Superior temporal gyrus (tissue), 1 donor: ENCODE measurements at regions not wholly inside any gene's neighbourhood (a gene's known extent, or its start where the extent isn't known, plus 50 kb on each side); places are given as distances from the start of the nearest gene placed in this dataset.
"Not testable (repeated sequence)": the region's sequence is repeated elsewhere in the genome, so short reads cannot be mapped to it uniquely, and the experiment has no call there.

Experiments used
- DNase-seq: peaks from one replicate; pipeline ENCODE4 v3.0.0-alpha.2; 2016; ENCODE audit errors: extremely low spot score

- not testable (repeated sequence) for DNase-seq
Observed at GRCh38 chr2:17193433-17193890, 324.8 kb downstream of the RAD51AP2 start.

GRCh38 chr2:17191223-17191622 lies 327.0 kb downstream of the RAD51AP2 start:
- DNase-seq = no peak

- no peak for DNase-seq
Observed at GRCh38 chr2:17190527-17190926, 327.7 kb downstream of the RAD51AP2 start.

- no peak for DNase-seq
Observed at GRCh38 chr2:17188721-17189120, 329.5 kb downstream of the RAD51AP2 start.

DNA sequence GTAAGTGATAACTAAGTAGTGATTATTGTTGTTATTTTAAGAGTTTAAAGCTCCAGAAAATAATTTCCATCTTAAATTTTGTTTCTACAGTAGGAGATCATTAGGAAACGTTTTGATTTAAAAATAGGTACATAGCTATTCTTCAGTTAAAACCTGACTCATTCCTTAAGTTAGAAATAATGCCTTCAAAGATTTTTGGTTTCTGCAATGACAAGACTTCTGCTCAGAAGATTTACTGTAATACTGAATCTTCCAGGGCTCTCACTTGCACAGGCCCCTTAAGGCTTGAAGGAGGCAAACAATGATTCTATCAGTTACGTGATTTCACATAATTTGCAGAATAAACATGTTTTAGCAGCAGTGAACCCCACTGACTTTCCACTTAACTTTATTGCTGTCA lies 333.7 kb downstream of the RAD51AP2 start:
- DNase-seq = no peak

DNA sequence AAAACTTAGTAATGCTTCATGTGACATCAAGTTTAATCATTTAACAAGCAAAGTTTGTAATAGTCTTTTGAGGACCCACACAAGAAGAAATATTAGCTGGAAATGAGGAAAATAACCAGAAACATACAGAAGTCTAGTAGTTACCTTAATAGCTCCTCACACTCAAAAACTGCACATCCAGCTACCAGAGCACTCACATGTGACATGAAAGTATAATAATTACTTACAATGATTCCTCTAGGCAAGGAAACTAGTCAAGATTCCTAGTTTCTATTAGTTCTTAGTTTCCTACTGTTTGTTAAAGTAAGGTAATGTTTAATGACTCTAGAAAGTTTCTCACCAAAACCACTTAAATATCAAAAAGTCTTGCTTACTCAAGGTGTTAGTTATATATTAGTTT lies 335.8 kb downstream of the RAD51AP2 start:
- no peak for DNase-seq

DNA sequence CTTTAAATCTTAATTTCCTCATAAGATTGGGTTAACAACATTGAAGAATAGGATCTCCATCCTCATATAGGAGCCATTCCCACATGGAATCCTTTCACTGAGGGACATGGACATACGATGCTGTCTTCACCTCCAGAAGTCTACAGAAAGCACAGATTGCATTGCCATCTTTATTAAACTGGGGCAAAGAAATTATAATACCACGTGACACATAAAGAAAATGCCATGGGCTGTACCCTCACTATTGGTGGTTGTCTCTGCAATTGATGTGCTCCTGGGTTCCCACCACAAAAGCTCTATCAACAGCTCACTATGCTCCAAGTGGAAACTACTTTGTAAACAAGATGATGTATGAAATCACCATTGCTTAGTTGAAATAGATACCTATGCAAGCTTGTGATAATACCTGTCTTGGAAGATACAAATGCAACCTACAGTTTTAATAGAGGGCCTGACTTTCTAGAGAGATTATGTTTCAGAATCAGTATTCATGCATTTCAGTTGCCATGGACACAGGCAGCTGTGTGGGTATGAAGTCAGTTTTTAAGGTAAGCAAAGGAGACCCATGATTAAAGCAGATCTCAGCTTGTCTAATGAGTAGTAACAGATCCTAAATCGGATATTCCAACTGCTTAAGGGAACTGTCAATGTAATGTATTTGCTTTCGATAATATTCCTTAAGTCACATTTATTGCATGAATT lies 337.0 kb downstream of the RAD51AP2 start:
- no peak for DNase-seq

DNA sequence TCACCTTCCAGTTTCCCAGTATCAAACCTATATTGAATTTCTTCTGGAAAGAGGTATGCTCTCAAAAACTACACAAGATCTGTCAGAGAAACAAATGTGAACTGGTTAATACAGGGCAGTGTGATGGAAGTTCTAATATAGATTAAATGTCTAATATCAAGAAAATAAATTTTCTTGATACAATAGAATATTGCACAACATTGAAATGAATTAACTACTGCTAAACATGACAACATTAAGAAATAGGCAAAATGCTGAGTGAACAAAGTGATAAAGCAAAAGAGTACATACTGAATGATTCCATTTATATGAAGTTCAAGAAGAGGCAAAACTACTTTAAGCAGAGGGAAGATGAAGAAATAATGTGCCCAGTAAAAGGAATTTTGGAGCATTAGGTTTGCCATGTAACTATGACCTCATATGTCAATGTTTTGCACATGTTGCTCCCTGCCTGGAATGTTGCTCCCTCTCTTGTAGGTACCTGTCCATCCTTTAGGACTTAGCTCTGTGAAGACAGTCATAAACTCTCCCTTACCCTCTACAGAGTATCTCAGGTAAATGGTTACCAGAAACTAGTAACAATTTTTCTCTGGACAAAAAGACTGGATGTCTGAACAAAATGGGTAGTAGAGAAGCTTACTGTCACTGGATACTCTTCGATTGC lies 339.0 kb downstream of the RAD51AP2 start:
- DNase-seq = no peak

DNA sequence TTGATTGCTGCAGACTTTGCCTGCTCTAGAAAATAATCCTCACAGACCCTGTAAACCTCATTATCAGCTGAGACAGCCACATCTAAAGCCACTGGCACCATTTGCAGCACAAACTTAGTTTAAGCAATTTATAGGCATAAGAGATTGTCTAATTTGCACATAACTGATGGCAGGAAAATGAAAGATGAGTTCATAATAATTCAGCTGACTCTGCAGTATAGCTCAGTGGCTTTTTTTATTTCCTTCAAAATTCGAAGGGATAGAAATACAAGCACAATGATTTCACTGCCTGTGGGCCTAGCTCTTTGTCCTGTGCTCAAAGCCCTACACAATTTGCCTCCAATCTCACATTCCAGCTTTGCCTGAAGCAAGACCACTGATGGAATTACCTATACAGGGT lies 341.2 kb downstream of the RAD51AP2 start:
- DNase-seq = no peak

- DNase-seq = peak; percentile 66
Observed at GRCh38 chr2:17171446-17172049, 346.7 kb downstream of the RAD51AP2 start.

GRCh38 chr2:17166506-17166905 lies 351.7 kb downstream of the RAD51AP2 start:
- no peak for DNase-seq

- no peak for DNase-seq
Observed at GRCh38 chr2:17164550-17164949, 353.7 kb downstream of the RAD51AP2 start.

GRCh38 chr2:17163638-17164037 lies 354.6 kb downstream of the RAD51AP2 start:
- no peak for DNase-seq

GRCh38 chr2:17162713-17163112 lies 355.5 kb downstream of the RAD51AP2 start:
- no peak for DNase-seq

DNA sequence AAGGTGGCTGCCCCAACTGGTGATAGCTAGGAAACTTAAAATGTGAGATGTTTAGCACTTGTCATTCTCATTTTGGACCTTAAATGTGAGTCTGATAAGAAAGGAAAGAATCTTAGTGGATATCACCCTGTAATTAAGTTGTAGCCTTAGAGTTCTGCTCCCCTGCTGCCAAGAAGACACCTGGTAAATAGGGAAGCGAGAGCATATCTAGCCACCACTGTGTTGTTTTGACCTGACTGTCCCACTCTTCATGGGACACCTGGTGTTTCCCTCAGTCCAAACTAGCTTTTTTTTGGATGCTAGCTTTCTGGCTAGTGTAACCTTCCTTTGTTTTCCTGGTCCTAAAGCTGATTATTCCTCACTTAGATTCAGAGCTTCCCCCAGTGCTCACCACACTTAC lies 357.6 kb downstream of the RAD51AP2 start:
- no peak for DNase-seq

GRCh38 chr2:17156086-17156485 lies 362.2 kb downstream of the RAD51AP2 start:
- no peak for DNase-seq

GRCh38 chr2:17149945-17150344 lies 368.3 kb downstream of the RAD51AP2 start:
- no peak for DNase-seq

DNA sequence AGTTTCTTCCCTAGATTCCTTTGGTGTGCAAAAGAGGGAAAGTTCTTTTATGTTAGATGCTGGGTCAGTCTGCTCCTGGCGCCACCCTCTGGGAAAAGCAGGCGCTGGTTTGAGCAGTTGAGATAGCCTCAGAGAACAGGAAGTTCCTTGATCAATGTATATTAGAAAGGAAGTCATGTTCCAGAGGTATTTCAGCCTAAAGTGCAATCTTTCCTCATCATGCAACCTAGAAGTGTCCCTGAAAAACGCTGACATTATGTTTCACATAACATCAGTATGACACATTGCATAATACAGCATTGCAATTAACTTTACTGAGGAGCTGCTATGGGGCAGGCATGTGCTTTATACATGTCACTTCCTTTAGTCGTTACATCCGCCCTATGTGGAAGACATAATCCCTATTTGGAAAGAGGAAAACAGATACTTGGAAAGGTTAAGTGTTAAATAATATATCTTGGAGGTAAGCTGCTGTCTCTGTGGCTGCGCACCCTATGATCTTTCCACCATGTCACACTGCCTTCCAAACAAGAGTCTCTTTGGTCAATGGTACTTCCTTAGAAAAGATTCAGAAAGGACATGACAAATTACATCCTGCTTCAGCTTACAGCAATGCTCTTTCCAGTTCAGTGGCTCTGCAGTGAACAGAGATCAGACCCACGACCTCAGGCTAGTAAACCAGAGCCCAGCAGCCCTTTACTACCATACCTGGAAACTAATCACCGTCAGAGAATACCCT lies 369.7 kb downstream of the RAD51AP2 start:
- no peak for DNase-seq

DNA sequence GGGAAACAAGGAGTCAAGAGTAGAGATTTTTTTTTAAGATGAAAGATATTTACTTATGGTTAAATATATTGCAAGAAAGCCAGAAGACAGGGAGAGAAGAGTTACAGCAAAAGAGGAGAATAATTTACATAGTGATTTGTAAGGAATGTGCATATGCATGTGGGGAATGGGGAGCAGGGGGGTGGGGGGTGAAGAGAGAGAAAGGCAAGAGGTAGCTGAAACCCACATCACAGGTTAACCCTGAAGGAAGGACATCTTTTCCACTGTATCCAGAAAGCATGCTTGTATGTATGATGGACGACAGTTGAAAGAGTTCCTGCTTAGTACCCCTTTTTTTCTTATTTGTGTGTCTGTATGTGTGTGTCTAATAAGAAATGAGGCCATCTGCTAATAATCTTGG lies 371.9 kb downstream of the RAD51AP2 start:
- no peak for DNase-seq

GRCh38 chr2:17136877-17137276 lies 381.4 kb downstream of the RAD51AP2 start:
- DNase-seq = no peak

DNA sequence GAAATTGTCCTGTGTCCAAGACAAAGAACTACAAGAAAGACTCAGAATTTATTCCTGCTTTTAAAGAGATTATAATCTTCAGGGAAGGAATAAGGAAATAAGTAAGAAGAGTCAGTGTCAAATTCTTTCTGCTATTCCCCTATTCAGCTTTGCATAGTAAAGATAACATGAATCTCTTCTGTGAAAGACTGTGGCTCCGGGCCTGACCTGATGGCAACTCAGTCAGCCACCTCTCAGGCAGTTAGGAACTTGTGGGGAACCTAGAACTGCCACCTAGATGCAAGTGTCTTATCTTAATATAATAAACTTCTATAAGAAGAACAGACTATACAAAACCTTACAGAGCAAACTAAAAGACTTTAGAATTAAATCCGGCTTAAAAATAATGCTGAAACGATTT lies 382.0 kb downstream of the RAD51AP2 start:
- DNase-seq = no peak

DNA sequence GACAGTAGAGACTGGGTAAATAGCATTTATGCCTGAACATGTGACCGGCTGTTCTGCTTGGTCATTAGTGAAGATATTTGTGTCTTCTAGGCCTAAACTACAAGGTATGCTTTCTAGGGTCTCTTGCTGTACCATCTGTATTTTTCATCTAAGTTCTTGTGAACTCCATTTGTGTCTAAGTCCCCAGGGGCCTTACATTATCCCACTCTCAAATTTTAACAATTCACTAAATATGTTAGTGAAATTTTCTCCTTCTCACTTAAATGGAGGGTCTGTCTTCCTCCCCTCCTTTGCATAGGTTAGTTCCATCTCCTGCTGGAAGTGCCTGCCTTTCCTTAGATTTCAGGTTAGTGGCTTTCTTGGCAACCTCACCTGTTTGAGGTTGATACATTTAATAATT lies 382.6 kb downstream of the RAD51AP2 start:
- no peak for DNase-seq
